H1 (cell line): ENCODE measurements at regions not wholly inside any gene's neighbourhood (a gene's known extent, or its start where the extent isn't known, plus 50 kb on each side); places are given as distances from the start of the nearest gene placed in this dataset.

Experiments used
- CTCF ChIA-PET: fragments of 300-600 bp; sonication (Branson Sonifier 250); formaldehyde crosslinking; loops from one replicate; lab custom pipeline; 2021; ENCODE audit not compliant: partially characterized antibody; lab: Charles Lee
- POLR2A ChIA-PET: fragments of 300-600 bp; sonication (Branson Sonifier 250); formaldehyde crosslinking; loops from one replicate; lab custom pipeline; 2021; ENCODE audit warnings: inconsistent platforms; ENCODE audit not compliant: partially characterized antibody; lab: Charles Lee
- DNase-seq, 2 experiments: peaks; one replicate each; pipeline versions ENCODE4 v3.0.0 to v3.0.0-alpha.2; 2010 to 2022; ENCODE audit warnings: low spot score in 2 of 2, low read depth in 1 of 2, mixed read lengths in 1 of 2
- FAIRE-seq: peaks from 2 replicates; lab custom pipeline; 2011; peaks lifted over from hg19 to GRCh38; lab: Jason Lieb, UNC
- H2AFZ ChIP-seq: 2 replicates; pipeline ENCODE4 v1.8.1; 2012; ENCODE audit warnings: low read length, inconsistent platforms
- H2AK5ac ChIP-seq: 2 replicates; pipeline ENCODE4 v1.6.1; 2013; ENCODE audit warnings: low read depth, low read length
- H2BK120ac ChIP-seq: replicated peaks from 2 replicates; pipeline ENCODE3; 2013; ENCODE audit warnings: low read depth, low read length, inconsistent platforms
- H2BK12ac ChIP-seq: 2 replicates; pipeline ENCODE4 v1.6.1; 2013; ENCODE audit warnings: low read depth, low read length
- H2BK15ac ChIP-seq: 2 replicates; pipeline ENCODE4 v1.6.1; 2013; ENCODE audit warnings: low read length
- H2BK20ac ChIP-seq: 2 replicates; pipeline ENCODE4 v1.6.1; 2013; ENCODE audit warnings: low read length
- H2BK5ac ChIP-seq: 2 replicates; pipeline ENCODE4 v1.6.1; 2013; ENCODE audit warnings: low read depth, low read length
- H3K14ac ChIP-seq: 2 replicates; pipeline ENCODE4 v1.6.1; 2013; ENCODE audit warnings: inconsistent platforms; ENCODE audit not compliant: insufficient read length
- H3K18ac ChIP-seq: 2 replicates; pipeline ENCODE4 v1.6.1; 2013; ENCODE audit warnings: low read length; ENCODE audit errors: extremely low read depth
- H3K23ac ChIP-seq: 2 replicates; pipeline ENCODE4 v1.6.1; 2013; ENCODE audit warnings: inconsistent platforms; ENCODE audit not compliant: insufficient read length
- H3K23me2 ChIP-seq: 2 replicates; pipeline ENCODE4 v1.6.1; 2013; ENCODE audit warnings: low read depth, low read length
- H3K27ac ChIP-seq: 2 replicates; pipeline ENCODE4 v1.6.1; 2011; ENCODE audit warnings: low read depth, low read length, inconsistent platforms
- H3K27me3 ChIP-seq, 4 experiments: replicated peaks in 1 of 4; 1 replicate in 1 of 4; 2 replicates in 3 of 4; pipeline versions ENCODE4 v1.6.1 to v1.8.1; 2011 to 2013; ENCODE audit warnings: low read length in 3 of 4, mild to moderate bottlenecking in 3 of 4, inconsistent platforms in 2 of 4, mixed read lengths in 2 of 4, moderate library complexity in 1 of 4; ENCODE audit not compliant: control insufficient read depth in 3 of 4, insufficient read depth in 3 of 4; ENCODE audit errors: extremely low read depth in 1 of 4
- H3K36me3 ChIP-seq, 4 experiments: 2 replicates each; pipeline versions ENCODE4 v1.6.1 to v1.8.1; 2011 to 2013; ENCODE audit warnings: mild to moderate bottlenecking in 4 of 4, low read length in 3 of 4, moderate library complexity in 2 of 4, control low read depth in 1 of 4, inconsistent platforms in 1 of 4; ENCODE audit not compliant: insufficient read depth in 4 of 4, control insufficient read depth in 2 of 4
- H3K4ac ChIP-seq: replicated peaks from 2 replicates; pipeline ENCODE3; 2013; ENCODE audit warnings: low read length, low read depth, mixed read lengths, inconsistent platforms; ENCODE audit not compliant: insufficient read length
- H3K4me1 ChIP-seq, 4 experiments: replicated peaks in 1 of 4; 1 replicate in 1 of 4; 2 replicates in 3 of 4; pipeline versions ENCODE4 v1.6.1 to v1.8.1; 2011 to 2013; ENCODE audit warnings: low read length in 3 of 4, inconsistent platforms in 2 of 4, mixed read lengths in 1 of 4; ENCODE audit not compliant: insufficient read depth in 4 of 4, control insufficient read depth in 3 of 4
- H3K4me2 ChIP-seq, 2 experiments: 2 replicates each; pipeline versions ENCODE4 v1.6.1 to v1.8.1; 2011 to 2013; ENCODE audit warnings: low read depth in 2 of 2, low read length in 2 of 2, control low read depth in 1 of 2, inconsistent platforms in 1 of 2, mild to moderate bottlenecking in 1 of 2; ENCODE audit not compliant: insufficient read depth in 1 of 2
- H3K4me3 ChIP-seq, 4 experiments: fragments of 200-600, 300-600 bp in 1 of 4; sonication (generic), shearing (Covaris generic), sonication (Bioruptor Twin) in 1 of 4; 2 replicates each; pipeline versions ENCODE4 v1.5.1 to v1.8.1; 2011 to 2016; ENCODE audit warnings: low read length in 4 of 4, low read depth in 3 of 4, control low read depth in 2 of 4, inconsistent platforms in 2 of 4, mild to moderate bottlenecking in 2 of 4, mixed read lengths in 1 of 4, moderate library complexity in 1 of 4; ENCODE audit not compliant: insufficient read depth in 2 of 4; ENCODE audit errors: extremely low read depth in 1 of 4
- H3K56ac ChIP-seq: replicated peaks from 2 replicates; pipeline ENCODE3; 2013; ENCODE audit warnings: low read depth, mild to moderate bottlenecking, mixed read lengths, low read length, inconsistent platforms; ENCODE audit not compliant: insufficient read length
- H3K79me1 ChIP-seq: 2 replicates; pipeline ENCODE4 v1.6.1; 2013; ENCODE audit warnings: low read depth, low read length, control low read depth
- H3K79me2 ChIP-seq, 2 experiments: 2 replicates each; pipeline versions ENCODE4 v1.6.1 to v1.8.1; 2012 to 2013; ENCODE audit warnings: low read length in 2 of 2, mild to moderate bottlenecking in 2 of 2, inconsistent platforms in 1 of 2; ENCODE audit not compliant: insufficient read depth in 2 of 2, control insufficient read depth in 1 of 2
- H3K9ac ChIP-seq, 4 experiments: replicated peaks in 1 of 4; 1 replicate in 1 of 4; 2 replicates in 3 of 4; pipeline versions ENCODE4 v1.6.1 to v1.8.1; 2011 to 2013; ENCODE audit warnings: low read depth in 3 of 4, low read length in 3 of 4, control low read depth in 2 of 4, mild to moderate bottlenecking in 2 of 4, moderate library complexity in 2 of 4, inconsistent platforms in 1 of 4; ENCODE audit errors: extremely low read depth in 1 of 4
- H3K9me3 ChIP-seq, 2 experiments: 2 replicates each; pipeline versions ENCODE4 v1.6.1 to v1.8.1; 2012 to 2013; ENCODE audit warnings: mild to moderate bottlenecking in 2 of 2, moderate library complexity in 2 of 2, control low read depth in 1 of 2, inconsistent platforms in 1 of 2, low read depth in 1 of 2, low read length in 1 of 2, mixed read lengths in 1 of 2; ENCODE audit not compliant: insufficient read depth in 2 of 2
- H4K20me1 ChIP-seq, 2 experiments: replicated peaks in 1 of 2; 2 replicates each; pipeline versions ENCODE3 to v1.8.1; 2011 to 2013; ENCODE audit warnings: inconsistent platforms in 2 of 2, low read length in 2 of 2, mild to moderate bottlenecking in 1 of 2; ENCODE audit not compliant: insufficient read depth in 2 of 2, control insufficient read depth in 1 of 2
- H4K5ac ChIP-seq: 2 replicates; pipeline ENCODE4 v1.6.1; 2013; ENCODE audit warnings: low read length, low read depth, mixed read lengths, inconsistent platforms; ENCODE audit not compliant: insufficient read length
- H4K8ac ChIP-seq: 2 replicates; pipeline ENCODE4 v1.8.0; 2013; ENCODE audit warnings: mild to moderate bottlenecking, moderate library complexity, low read length, inconsistent platforms; ENCODE audit not compliant: insufficient read depth; ENCODE audit errors: extremely low read depth
- H4K91ac ChIP-seq: replicated peaks from 2 replicates; pipeline ENCODE3; 2013; ENCODE audit warnings: low read length, mixed read lengths, inconsistent platforms; ENCODE audit not compliant: insufficient read length
- CBX8 ChIP-seq: fragments of 300-800, 300-1000 bp; sonication (generic); IDR thresholded peaks from 2 replicates; pipeline ENCODE4 v1.7.1; 2016; ENCODE audit warnings: low read depth, low read length, borderline replicate concordance
- CEBPB ChIP-seq: IDR thresholded peaks from 2 replicates; pipeline ENCODE4 v1.6.1; 2012; ENCODE audit warnings: low read depth, low read length
- CHD2 ChIP-seq: IDR thresholded peaks from 2 replicates; pipeline ENCODE4 v1.6.1; 2012; ENCODE audit warnings: low read length, improper control_type of control experiment
- CTBP2 ChIP-seq: IDR thresholded peaks from 2 replicates; pipeline ENCODE4 v1.7.0; 2011; ENCODE audit warnings: borderline replicate concordance, mild to moderate bottlenecking, moderate library complexity, mixed read lengths, low read length; ENCODE audit not compliant: insufficient read depth, insufficient read length
- EP300 ChIP-seq, 2 experiments: IDR thresholded peaks; 1 replicate in 1 of 2; 2 replicates in 1 of 2; pipeline ENCODE4 v1.6.1; 2011 to 2012; ENCODE audit warnings: low read depth in 2 of 2, low read length in 2 of 2, mild to moderate bottlenecking in 2 of 2, borderline replicate concordance in 1 of 2, inconsistent platforms in 1 of 2, moderate library complexity in 1 of 2
- JUND ChIP-seq: IDR thresholded peaks from 2 replicates; pipeline ENCODE4 v1.6.1; 2011; ENCODE audit warnings: mild to moderate bottlenecking, improper control_type of control experiment, low read length
- KDM5A ChIP-seq: fragments of 200-600 bp; IDR thresholded peaks from 2 replicates; pipeline ENCODE4 v1.7.1; 2012; ENCODE audit warnings: mild to moderate bottlenecking, low read length, inconsistent platforms, mixed read lengths
- PHF8 ChIP-seq: fragments of 200-600 bp; sonication (generic); conservative IDR thresholded peaks from 2 replicates; pipeline ENCODE4 v1.7.1; 2012; ENCODE audit warnings: low read depth, mild to moderate bottlenecking, inconsistent platforms, low read length, moderate library complexity
- POLR2AphosphoS5 ChIP-seq: IDR thresholded peaks from 2 replicates; pipeline ENCODE4 v1.6.1; 2011; ENCODE audit warnings: low read depth, low read length
- SP1 ChIP-seq: IDR thresholded peaks from 2 replicates; pipeline ENCODE4 v1.6.1; 2011; ENCODE audit warnings: low read depth, low read length
- SRF ChIP-seq: IDR thresholded peaks from 2 replicates; pipeline ENCODE4 v1.6.1; 2011; ENCODE audit warnings: mild to moderate bottlenecking, low read depth, low read length, moderate library complexity
- SUZ12 ChIP-seq: fragments of 200-600 bp; sonication (generic); IDR thresholded peaks from 2 replicates; pipeline ENCODE4 v1.6.1; 2012; ENCODE audit warnings: mild to moderate bottlenecking, inconsistent platforms, low read length, moderate library complexity, mixed read lengths
- TBP ChIP-seq: IDR thresholded peaks from 2 replicates; pipeline ENCODE4 v1.6.1; 2011; ENCODE audit warnings: low read depth, low read length, improper control_type of control experiment
- YY1 ChIP-seq: IDR thresholded peaks from 2 replicates; pipeline ENCODE4 v1.6.1; 2011; ENCODE audit warnings: low read depth, mild to moderate bottlenecking, low read length
- WGBS, 2 experiments: shearing (Covaris generic) in 1 of 2; methylation state at CpG; one replicate each; pipeline versions ENCODE4 v1.1.6 to v1.1.7; 2013 to 2015; ENCODE audit warnings: low lambda C conversion rate in 2 of 2, mixed read lengths in 2 of 2, inconsistent platforms in 1 of 2, low coverage in 1 of 2, missing lambda C conversion rate in 1 of 2; ENCODE audit not compliant: insufficient replicate concordance in 2 of 2, insufficient coverage in 1 of 2, insufficient read length in 1 of 2; ENCODE audit errors: extremely low coverage in 1 of 2, missing lambda C conversion rate in 1 of 2; 5-methylcytosine and 5-hydroxymethylcytosine counted together

- DNase-seq (no peak), FAIRE-seq (no peak)
- Histone ChIP-seq H3K14ac (no peak overlapping the region), H4K20me1 (no peaks in the 10 kb centered on the region), H3K36me3 (no peaks in the 10 kb centered on the region), H2BK20ac (no peak overlapping the region), H3K23ac (no peak overlapping the region), H2AK5ac (no peak overlapping the region), H2BK120ac (no peak overlapping the region), H2BK15ac (no peak overlapping the region), H3K4ac (no peak overlapping the region), H3K27ac (no peak overlapping the region), H3K27me3 (peaks cover 0 to under 1% (median 0%) of the 10 kb centered on the region in 4 experiments; a peak in 1 of 7 replicates), H3K18ac (no peak overlapping the region), H4K8ac (no peak overlapping the region), H3K9ac (no peak overlapping the region), H3K79me2 (no peaks in the 10 kb centered on the region), H3K79me1 (no peaks in the 10 kb centered on the region), H3K23me2 (no peaks in the 10 kb centered on the region), H2BK5ac (no peak overlapping the region), H2AFZ (no peak overlapping the region), H3K9me3 (no peaks in the 10 kb centered on the region), H3K4me2 (no peak overlapping the region), H3K4me3 (no peak overlapping the region), H3K4me1 (no peaks in the 10 kb centered on the region), H2BK12ac (no peak overlapping the region), H3K56ac (no peak overlapping the region), H4K5ac (no peak overlapping the region), H4K91ac (no peak overlapping the region)
- ChIA-PET CTCF (interaction anchor here (1.9 kb wide), 1 partner anchor 9 kb away, joined by 4 read pairs; no protein-coding TSS in a partner anchor), POLR2A (no interaction called here)
- TF ChIP-seq SUZ12 = no peak
- no peak for TF ChIP-seq SP1
- no peak for TF ChIP-seq TBP
- TF ChIP-seq POLR2AphosphoS5 = no peak
- TF ChIP-seq CBX8 = no peak
- TF ChIP-seq KDM5A = no peak
- no peak for TF ChIP-seq CEBPB
- TF ChIP-seq CHD2 = no peak
- TF ChIP-seq CTBP2 = no peak
- no peak for TF ChIP-seq YY1
- TF ChIP-seq SRF = no peak
- no peak for TF ChIP-seq EP300 (IDR thresholded peaks at IDR 0.05; ENCODE audit: borderline replicate concordance in 1 of 2, low read depth in 2 of 2, low read length in 2 of 2)
- no peak for TF ChIP-seq PHF8
- TF ChIP-seq JUND = no peak
- whole genome bisulfite sequencing, 2 experiments = 87% methylated on average over 3 of the region's 3 CpGs; no CpG with 5 or more reads in 1 of the 2 experiments
These were observed 201.5 kb upstream of the SLC35G4 start for GRCh38 chr18:11407940-11408339.
